ENCODE measurements at regions not wholly inside any gene's neighbourhood (a gene's known extent, or its start where the extent isn't known, plus 50 kb on each side); places are given as distances from the start of the nearest gene placed in this dataset.

DNA sequence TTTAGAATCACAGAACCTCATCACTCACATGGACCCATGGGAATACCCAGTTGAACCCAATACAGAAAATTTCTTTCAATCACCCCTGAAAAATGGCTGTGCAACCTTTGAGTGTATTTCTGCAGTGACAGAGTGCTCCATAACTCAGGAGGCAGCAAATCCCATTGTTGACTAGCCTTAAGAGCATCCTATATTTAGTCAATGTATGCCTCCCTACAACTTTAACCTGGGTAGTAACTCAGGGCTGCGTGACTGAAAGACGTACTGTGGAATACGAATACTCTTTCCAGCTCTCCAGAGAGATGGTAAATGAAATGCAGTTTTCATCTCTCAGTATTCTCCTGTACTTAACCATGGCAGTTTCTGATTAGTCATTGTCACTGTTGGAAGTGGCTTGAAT, 573.0 kb upstream of the POM121L12 start:
- Histone ChIP-seq H3K4me3 (no peak overlapping the region), H3K4me1 (no peaks in the 10 kb centered on the region), H3K36me3 (no peaks in the 10 kb centered on the region), H3K27ac (no peak overlapping the region), H3K27me3 (ENCODE audit: low read depth) (no peaks in the 10 kb centered on the region), H3K9me3 (no peaks in the 10 kb centered on the region)
- TF ChIP-seq, protein P1, sequence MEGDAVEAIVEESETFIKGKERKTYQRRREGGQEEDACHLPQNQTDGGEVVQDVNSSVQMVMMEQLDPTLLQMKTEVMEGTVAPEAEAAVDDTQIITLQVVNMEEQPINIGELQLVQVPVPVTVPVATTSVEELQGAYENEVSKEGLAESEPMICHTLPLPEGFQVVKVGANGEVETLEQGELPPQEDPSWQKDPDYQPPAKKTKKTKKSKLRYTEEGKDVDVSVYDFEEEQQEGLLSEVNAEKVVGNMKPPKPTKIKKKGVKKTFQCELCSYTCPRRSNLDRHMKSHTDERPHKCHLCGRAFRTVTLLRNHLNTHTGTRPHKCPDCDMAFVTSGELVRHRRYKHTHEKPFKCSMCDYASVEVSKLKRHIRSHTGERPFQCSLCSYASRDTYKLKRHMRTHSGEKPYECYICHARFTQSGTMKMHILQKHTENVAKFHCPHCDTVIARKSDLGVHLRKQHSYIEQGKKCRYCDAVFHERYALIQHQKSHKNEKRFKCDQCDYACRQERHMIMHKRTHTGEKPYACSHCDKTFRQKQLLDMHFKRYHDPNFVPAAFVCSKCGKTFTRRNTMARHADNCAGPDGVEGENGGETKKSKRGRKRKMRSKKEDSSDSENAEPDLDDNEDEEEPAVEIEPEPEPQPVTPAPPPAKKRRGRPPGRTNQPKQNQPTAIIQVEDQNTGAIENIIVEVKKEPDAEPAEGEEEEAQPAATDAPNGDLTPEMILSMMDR (IDR thresholded peaks at IDR 0.05) = no peak
- no peak for DNase-seq
- intact Hi-C loops (cut with DNase I) = no loop called here
- no peak for ATAC-seq

DNA sequence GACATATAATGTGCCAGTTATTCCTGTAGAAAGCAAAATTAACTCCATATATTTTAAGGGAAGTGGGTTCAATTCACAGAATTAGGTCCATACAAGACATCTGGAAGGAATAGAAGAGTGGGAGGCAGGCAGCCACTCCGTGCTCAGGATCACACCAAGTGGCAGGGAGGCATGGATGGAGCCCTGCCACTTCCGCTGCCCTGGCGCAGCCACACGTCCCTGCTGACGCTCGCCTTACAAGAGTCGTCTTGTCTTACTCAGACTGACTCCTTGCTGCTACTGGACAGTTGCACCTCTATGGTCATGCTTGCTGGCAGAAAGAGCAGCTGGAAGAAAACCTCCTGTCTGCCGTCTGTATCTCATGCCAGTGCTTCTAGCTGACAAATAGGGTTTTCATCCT, 579.9 kb upstream of the POM121L12 start:
- intact Hi-C loops (cut with DNase I) = no loop called here
- H3K4me3 ChIP-seq = no peak overlapping the region
- no peaks in the 10 kb centered on the region for H3K36me3 ChIP-seq

DNA sequence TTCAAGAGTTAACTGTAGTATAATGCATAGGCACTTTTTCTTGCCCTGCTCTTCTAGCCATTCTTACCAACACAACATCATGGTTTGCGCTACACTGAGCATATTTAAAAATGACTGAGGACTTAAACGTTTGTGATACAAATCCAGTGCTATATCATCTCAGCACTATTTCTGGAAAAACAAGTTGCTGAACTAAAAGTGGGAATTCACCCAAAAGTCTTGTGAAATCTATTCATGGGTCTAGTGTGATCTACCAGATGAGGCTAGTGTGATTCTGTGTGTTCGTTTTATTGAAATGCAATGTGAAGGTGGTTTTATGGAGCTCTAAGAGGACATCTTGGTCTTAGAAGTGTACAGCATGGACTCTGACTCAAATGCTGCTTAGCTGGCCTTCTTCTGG, 584.6 kb upstream of the POM121L12 start:
- Histone ChIP-seq H3K27ac (no peak overlapping the region), H3K36me3 (no peaks in the 10 kb centered on the region), H3K4me3 (no peak overlapping the region), H3K9me3 (no peaks in the 10 kb centered on the region), H3K27me3 (ENCODE audit: low read depth) (no peaks in the 10 kb centered on the region), H3K4me1 (no peaks in the 10 kb centered on the region)
- ATAC-seq (no peak), DNase-seq (no peak)
- intact Hi-C loops (cut with DNase I) = no loop called here
- TF ChIP-seq, protein P1 (IDR thresholded peaks at IDR 0.05) = no peak

More for the DNA sequence above, 579.9 kb upstream of the POM121L12 start:
- Histone ChIP-seq H3K27me3 (ENCODE audit: low read depth) (no peaks in the 10 kb centered on the region), H3K9me3 (no peaks in the 10 kb centered on the region), H3K27ac (no peak overlapping the region), H3K4me1 (no peaks in the 10 kb centered on the region)
- no peak for ATAC-seq
- TF ChIP-seq, protein P1 (IDR thresholded peaks at IDR 0.05) = no peak
- no peak for DNase-seq

DNA sequence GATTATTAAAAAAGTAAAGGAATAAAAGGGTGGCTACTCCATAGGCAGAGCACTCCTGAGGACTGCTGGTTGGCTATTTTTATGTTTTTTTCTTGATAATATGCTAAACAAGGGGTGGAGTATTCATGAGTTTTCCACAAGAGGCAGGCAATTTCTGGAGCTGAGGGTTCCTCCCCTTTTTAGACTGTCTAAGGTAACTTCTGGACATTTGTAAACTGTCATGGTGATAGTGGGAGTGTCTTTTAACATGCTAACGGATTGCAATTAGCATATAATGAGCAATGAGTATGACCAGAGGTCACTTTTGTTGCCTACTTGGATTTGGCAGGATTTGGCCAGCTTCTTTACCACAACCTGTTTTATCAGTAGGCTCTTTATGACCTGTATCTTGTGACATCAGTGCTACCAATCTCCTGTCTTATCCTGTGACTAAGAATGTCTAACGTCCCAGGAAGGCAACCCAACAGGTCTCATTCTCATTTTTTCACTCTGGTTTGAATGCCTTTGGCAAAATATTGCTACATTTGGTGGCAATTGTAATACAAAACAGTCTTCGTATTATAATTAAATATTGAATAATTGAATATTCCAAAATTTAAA, 587.8 kb upstream of the POM121L12 start:
- H3K27me3 ChIP-seq (ENCODE audit: low read depth) = no peaks in the 10 kb centered on the region
- DNase-seq (no peak), ATAC-seq (no peak)
- TF ChIP-seq, protein P1 (IDR thresholded peaks at IDR 0.05) = no peak
- no peak overlapping the region for H3K27ac ChIP-seq
- H3K4me1 ChIP-seq = no peaks in the 10 kb centered on the region
- H3K9me3 ChIP-seq = peaks cover 6% of the 10 kb centered on the region
- intact Hi-C loops (cut with DNase I) = no loop called here
- H3K36me3 ChIP-seq = no peaks in the 10 kb centered on the region
- H3K4me3 ChIP-seq = no peak overlapping the region

DNA sequence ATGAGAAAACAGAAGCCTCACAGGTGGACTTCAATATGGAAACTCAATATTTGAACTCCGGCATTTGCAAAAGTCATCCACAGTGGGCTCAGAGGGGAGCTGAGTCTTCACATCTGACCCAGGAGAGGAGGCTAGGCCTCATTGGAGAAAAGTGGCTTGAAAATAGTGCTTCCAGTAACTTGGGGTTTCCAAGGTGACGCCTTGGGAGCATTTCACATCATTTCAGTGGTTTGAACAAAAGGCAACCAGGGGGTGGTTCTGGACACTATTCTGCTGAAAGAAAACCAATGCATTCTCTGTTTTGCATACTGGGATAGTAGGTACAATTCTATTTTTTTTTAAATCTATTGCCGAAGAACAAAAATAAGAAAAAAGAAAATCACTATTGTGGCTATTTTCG, 599.2 kb upstream of the POM121L12 start:
- H3K9me3 ChIP-seq = peaks cover 2% of the 10 kb centered on the region
- H3K27me3 ChIP-seq (ENCODE audit: low read depth) = no peaks in the 10 kb centered on the region
- no peaks in the 10 kb centered on the region for H3K36me3 ChIP-seq
- H3K4me1 ChIP-seq = no peaks in the 10 kb centered on the region
- no peak overlapping the region for H3K4me3 ChIP-seq
- ATAC-seq = no peak
- TF ChIP-seq, protein P1 (IDR thresholded peaks at IDR 0.05) = no peak
- no peak overlapping the region for H3K27ac ChIP-seq
- intact Hi-C loops (cut with DNase I) = no loop called here
- no peak for DNase-seq
